GM18951 (cell line): ENCODE measurements at regions not wholly inside any gene's neighbourhood (a gene's known extent, or its start where the extent isn't known, plus 50 kb on each side); places are given as distances from the start of the nearest gene placed in this dataset.

ENCODE experiments used
- POLR2A ChIP-seq: IDR thresholded peaks from 4 replicates; pipeline ENCODE4 v1.6.1; 2011; ENCODE audit warnings: mild to moderate bottlenecking; ENCODE audit not compliant: insufficient read length, insufficient read depth; ENCODE audit errors: extremely low read depth
- in situ Hi-C: fragments of 300-500 bp; cut with MboI; formaldehyde crosslinking; loops from one replicate; pipeline ENCODE4 v1.12.0; 2022; ENCODE audit warnings: low sequenced_read_pairs, mixed read lengths, inconsistent platforms; ENCODE audit not compliant: unreplicated experiment

DNA sequence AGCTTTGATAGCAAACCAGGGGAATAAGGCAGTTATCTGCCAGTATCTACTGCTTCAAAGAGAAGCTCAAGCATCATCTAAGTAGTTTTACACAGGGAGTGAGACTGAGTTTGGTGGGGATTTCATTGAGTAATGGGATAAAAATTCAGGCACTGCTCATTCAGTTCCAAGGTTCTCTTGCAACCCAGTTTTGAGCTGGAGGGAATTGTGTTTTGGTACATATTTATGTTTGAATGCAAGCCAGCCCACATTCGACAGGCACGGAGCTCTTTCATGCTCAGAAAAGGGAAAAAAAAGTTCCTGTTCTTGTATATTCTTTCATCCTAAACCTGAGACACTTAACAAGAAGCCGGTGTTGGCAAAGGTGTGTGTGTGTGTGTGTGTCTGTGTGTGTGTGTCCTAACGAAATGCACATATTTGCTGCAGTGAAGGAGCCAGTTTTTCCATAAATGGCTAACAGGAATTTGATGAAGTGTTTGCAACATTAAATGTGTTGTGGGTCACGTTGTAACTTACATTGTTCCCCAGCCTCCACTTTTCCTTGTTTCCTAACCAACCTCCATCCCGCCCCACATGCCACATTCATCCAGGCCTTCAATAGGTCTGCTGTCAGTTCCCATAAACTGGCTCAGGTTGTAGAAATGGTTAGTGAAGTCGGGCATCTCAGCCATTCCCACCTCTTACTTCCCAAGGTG is 311.1 kb downstream of the TXNL1 start:
- in situ Hi-C loops, result no loop called here
- no peak for TF ChIP-seq POLR2A

DNA sequence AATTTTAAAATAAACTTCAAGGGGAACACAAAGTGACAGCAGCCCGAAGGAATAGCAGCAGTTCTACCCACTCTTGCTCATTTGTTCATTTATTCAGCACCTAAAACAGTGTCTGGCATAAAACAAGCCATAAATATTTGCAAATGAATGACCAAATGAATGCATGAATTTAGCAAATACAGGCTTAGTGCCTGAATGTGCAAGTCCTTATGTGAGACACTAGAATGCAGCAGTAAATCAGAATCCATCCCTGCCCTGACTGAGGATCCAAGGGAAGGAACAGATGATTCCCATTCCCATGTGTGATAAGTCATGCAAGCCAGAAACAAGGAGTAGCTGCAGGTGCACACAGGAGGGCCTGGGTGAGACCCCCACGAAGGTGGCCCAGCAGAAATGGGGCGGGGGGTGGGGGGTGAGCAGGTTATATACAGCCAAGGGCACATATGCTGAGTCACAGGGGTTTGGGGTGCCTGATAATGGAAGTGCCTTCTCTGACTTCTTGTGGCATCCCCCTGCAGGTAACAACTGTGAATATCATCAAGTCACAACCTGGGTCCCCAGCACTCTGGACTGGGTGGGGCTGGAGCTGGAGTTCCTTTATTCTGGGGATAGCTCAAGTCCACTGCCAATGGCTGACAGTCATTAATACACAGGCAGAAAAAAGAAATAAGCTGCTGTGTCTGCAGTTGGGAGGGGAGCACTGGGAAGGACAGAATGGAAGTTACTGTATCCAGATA is 311.9 kb downstream of the TXNL1 start:
- in situ Hi-C loops, result no loop called here
- no peak for TF ChIP-seq POLR2A

DNA sequence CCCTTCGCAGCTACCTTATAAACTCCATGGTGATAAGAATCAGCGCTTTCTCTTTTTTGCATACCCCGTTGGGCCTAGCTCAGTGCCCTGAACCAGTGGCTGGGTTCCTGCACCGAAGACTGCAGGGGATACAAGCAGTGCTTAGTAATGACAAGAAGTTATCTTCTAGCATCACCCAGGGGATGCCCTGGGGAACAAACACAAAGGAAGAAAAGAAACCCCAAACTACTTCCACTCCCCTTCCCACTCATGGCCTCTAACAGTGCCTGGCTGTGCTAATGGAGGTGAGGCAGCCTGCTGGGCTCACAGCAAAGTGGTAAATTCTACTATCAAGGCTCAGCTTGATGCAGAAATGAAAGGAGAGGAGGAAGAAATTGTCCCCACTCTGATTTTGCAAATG is 314.7 kb downstream of the TXNL1 start:
- no peak for TF ChIP-seq POLR2A
- in situ Hi-C loops, result no loop called here

DNA sequence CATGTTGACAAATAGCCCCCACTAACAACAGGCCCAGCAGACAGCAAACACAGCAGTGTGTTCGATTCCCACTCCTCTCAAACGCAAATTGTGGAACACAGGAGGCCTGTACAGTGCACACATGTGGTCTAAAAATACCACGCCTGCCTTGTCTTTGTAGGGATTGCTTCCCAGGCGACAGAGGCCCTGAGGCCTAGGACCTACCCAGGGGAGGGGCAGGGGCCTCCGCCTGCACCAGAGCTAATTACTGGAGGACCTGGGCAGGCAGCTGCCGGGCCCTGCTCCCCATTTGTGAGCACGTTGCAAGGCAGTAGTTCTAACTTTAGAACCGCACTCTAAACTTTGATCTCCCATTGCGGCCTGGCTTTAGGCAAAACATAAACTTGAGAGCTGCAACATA is 316.0 kb downstream of the TXNL1 start:
- in situ Hi-C loops, result no loop called here
- no peak for TF ChIP-seq POLR2A

DNA sequence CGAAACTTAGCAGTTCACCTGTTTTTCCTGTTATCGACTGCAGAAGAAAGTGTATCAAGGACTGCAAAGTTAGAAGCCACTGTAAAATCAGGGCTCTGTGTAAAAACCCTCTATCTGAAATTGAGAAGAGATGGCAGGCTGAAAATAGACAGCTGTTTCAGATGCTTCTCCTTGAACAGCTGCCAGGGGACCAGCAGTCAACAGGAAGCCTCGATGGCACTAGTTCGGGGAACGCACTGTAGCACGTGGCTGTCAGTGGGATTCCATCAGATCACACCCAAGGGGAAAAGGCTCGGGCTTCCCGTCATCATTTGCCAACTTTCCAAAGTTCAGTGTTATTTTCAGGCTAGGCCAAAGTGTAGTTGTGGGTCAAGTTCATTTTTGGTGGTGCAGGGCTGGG is 316.9 kb downstream of the TXNL1 start:
- in situ Hi-C loops, result no loop called here
- TF ChIP-seq POLR2A, result no peak

DNA sequence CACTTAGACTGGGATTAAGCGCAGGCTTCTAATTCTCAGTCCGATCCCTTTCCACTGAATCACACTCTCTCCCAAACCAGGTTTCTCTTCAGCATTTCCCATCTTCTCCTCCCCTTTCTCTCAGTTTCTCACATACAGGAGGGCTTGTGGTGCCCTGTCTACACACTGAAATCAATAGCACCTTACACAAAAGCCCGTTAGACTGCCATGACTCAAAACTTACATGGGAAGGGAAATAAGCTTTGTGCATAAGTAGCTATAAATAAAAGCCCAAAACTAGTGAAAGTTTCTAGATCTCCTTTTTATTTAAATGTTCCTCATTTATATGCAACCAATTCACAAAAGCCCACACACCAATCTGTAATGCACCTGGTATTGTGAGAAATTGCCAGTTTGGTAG is 318.4 kb downstream of the TXNL1 start:
- in situ Hi-C loops, result no loop called here
- no peak for TF ChIP-seq POLR2A

DNA sequence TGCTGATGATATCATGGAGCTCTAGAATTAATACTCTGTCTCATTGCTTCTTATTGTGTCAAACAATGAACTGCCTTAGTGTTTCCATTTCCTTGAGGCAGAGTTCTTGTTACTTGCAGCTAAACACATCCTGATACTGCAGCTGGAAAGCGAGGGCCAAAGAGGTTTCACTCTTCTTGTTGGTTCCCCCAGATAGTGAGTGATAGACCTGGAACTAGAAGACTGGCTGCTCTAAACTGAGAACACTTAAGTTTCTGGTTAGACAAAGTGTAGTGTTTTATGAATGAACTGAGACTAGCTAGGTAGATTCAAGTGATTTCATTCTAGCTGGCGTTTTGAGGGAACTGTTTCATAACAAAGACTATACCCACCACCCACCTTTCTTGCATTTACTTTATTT is 321.7 kb downstream of the TXNL1 start:
- in situ Hi-C loops, result no loop called here
- no peak for TF ChIP-seq POLR2A

DNA sequence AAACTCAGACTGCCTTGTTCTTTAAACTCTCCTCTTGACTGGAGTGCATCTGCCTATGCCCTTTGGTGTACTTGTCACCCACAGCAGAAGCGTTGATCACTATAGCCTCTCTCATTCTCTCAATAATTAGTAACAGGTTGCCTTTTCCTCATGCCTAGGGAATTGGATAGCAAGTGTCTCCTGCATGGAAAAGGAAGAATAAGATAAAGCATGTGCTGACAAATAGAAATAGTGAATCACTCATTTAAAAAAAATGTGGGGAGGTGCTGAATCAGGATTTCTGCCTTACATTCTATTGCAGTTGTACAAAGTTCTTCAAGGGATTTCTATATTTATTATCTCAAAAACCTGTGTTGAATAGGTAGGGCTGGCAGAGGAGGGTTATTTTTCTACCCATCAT is 323.0 kb downstream of the TXNL1 start:
- in situ Hi-C loops, result no loop called here
- no peak for TF ChIP-seq POLR2A

DNA sequence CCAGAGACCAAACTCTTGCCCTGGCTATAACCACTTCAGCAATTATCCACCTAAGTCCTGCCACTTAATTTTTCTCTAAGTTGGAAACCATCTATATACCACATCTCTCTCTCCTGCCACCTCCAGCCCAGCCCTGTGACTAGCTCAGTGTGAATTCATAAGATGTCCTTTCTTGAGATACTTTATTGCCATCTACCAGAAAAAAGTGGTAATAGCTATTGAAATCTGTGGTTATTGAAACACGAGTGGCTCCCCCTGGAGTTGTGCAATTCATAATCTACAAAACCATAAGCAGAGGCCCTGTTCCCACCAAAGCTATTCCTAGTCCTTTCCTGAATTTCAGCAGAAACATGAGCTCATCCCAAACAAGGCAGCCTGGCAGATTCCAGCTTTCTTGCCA is 324.0 kb downstream of the TXNL1 start:
- TF ChIP-seq POLR2A, result no peak
- in situ Hi-C loops, result no loop called here

DNA sequence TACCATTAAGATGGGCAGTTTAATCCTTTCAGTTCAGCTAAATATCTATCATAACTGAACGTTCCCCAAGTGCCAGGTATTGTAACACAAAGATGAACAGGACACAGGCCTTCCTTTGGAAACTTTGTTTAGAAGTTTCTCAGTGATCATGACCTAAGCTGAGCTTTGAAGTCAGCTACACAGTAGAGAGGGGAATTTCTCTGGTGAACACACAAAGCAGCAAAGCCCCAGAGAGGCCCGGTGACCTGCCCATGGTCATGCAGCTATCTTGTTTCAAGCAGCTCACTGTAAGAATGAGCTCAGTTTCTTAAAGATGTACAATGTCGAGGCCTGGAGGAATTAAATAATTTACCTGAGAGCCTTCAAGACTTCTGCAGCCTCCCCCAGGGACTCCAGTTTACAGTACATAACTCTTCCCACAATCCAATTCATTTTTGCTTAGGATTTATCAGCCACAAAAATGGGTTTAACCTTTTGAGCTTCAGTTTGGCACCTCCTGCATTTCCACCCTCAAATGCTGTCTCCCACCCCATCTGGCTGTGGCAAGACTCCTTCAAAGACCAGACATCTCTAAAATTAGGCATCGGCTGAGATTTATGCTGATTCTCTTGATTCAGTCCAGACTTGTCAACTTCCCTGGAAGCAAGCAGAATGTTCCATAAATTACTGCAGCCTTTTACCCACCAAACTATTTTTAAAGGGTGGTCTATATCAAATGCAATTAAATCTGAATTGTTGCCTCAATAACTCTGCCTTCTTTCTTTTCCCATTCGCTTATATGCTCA is 325.6 kb downstream of the TXNL1 start:
- TF ChIP-seq POLR2A, result no peak
- in situ Hi-C loops, result no loop called here

DNA sequence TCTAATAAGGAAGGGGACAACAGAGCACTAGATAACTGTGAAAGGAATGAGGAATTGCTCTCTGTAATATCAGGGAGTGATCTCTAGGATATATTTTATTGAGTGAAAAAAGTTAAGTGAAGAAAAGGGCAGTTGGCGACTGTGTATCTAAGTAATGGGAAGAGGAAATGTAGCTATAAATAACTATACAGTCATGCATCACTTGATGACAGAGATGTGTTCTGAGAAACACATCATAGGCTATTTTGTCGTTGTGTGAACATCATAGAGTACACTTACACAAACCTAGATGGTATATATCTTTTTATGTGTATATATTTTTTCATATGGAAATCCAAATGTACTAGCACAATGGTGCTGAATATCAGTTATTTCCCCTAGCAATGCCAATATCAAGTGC is 329.3 kb downstream of the TXNL1 start:
- in situ Hi-C loops, result no loop called here
- TF ChIP-seq POLR2A, result no peak

DNA sequence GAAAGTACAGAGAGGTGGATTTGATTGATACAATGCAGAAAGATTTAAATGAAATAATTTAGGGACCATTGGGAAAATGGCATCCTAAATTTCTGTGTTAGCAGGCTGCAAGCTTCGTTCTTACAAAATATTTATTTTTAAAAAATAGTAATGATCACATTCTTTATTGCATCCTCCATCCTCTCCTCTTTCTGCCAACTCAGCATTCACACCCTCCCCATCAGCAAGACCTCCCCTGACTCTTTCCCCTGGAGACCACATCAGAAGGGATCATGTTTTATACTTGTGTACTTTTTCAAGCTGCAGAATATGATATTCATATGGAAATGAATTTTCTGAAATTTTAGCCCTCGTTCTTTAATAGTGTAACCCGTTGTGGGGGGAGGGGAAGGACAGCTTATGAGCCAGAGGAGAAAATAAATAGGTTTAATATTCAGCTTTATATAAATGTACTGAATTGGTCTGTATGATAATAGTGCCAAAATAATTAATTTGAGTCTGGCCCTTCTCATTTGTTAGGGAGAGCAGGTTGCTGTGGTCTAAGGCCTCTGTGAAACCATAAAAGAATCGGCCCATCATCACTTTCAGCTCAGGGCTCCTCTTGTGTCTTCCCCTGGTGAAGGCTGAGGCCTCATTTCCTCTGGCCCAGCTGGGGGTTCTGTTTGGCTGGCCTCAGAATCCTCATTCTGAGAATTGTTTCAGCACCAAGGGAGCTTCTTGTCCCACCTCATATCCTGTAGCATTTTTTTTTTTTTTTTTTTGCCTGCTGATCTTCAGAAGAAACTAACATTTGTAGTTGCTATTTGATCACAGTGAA is 330.8 kb downstream of the TXNL1 start:
- no peak for TF ChIP-seq POLR2A
- in situ Hi-C loops, result no loop called here

DNA sequence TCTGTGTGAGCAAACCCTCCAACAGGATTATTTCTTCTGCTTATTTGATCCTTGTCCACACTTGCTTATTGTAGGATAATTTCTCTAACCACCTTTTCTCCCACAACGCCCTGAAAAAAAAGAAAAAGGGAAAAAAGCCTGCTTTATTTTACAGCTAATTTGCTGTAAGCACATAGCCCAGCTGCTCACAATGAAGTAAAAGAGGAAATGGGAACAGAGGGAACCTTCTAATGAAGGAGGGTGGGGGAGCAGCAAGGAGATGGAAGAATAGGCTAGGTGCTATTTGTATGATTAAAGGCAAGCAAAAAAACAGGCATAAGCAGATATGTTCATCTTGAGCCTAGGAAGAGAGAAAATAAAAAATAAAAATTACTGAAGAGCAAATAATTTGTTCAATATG is 331.6 kb downstream of the TXNL1 start:
- in situ Hi-C loops, result no loop called here
- TF ChIP-seq POLR2A, result no peak

DNA sequence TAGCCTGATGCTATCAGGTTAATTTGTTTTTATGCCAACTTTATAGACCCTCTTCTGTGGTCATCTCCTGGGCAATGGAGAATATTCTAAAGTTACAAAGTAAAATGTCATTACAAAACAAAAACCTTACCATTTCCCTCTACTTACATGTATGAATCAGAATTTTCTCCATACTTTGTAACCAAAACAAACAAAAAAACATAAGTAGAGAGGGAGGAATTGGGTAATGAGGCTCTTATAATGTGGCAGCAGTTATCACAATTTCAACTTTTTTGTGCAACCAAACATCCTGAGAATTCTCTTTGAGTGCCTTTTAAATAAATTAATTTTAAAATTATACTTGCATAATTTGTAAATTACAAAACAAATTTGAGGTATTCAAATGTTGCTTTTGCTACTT is 332.8 kb downstream of the TXNL1 start:
- TF ChIP-seq POLR2A, result no peak
- in situ Hi-C loops, result no loop called here
